ENCODE measurements at regions not wholly inside any gene's neighbourhood (a gene's known extent, or its start where the extent isn't known, plus 50 kb on each side); places are given as distances from the start of the nearest gene placed in this dataset.

- H3K79me2 ChIP-seq (ENCODE audit: control insufficient read depth, insufficient read depth, low read length) = no peaks in the 10 kb centered on the region
- no peaks in the 10 kb centered on the region for H3K4me1 ChIP-seq (ENCODE audit: control insufficient read depth, extremely low read depth, insufficient read depth, low read length)
- H3K9ac ChIP-seq (ENCODE audit: insufficient read depth, low read length) = no peak overlapping the region
- H3K9me3 ChIP-seq (ENCODE audit: control insufficient read depth, insufficient read depth, low read depth, low read length) = no peaks in the 10 kb centered on the region
- no peaks in the 10 kb centered on the region for H3K27me3 ChIP-seq (ENCODE audit: control insufficient read depth, insufficient read depth, low read length)
- H3K27ac ChIP-seq (ENCODE audit: insufficient read depth, low read length) = no peak overlapping the region
- no peak overlapping the region for H3K4me2 ChIP-seq (ENCODE audit: extremely low read depth, insufficient read depth, low read length)
- TF ChIP-seq EZH2 (IDR thresholded peaks at IDR 0.05; ENCODE audit: low read length, missing control alignments) (no peak), CTCF (conservative IDR thresholded peaks at IDR 0.05 in 1 of 2, IDR thresholded peaks at IDR 0.05 in 1 of 2; ENCODE audit: low read depth in 1 of 2, low read length in 2 of 2) (no peak)
- H3K4me3 ChIP-seq (replicated peaks in 1 of 4; ENCODE audit: control extremely low read depth in 1 of 4, insufficient read depth in 1 of 4, low read depth in 3 of 4, low read length in 4 of 4) = no peak overlapping the region
- H3K36me3 ChIP-seq (ENCODE audit: control insufficient read depth, insufficient read depth, low read length) = no peaks in the 10 kb centered on the region
- H4K20me1 ChIP-seq (ENCODE audit: control insufficient read depth, extremely low read depth, insufficient read depth, low read length) = no peaks in the 10 kb centered on the region
- DNase-seq (ENCODE audit: low read depth in 2 of 2) = no peak
- no peak overlapping the region for H2AFZ ChIP-seq (ENCODE audit: low read length)
Observed at GRCh38 chr15:62593681-62594399, 428.8 kb upstream of the C2CD4B start.

GRCh38 chr15:62598217-62598616 is 433.1 kb upstream of the C2CD4B start:
- H3K4me2 ChIP-seq (ENCODE audit: extremely low read depth, insufficient read depth, low read length) = no peak overlapping the region
- H3K9ac ChIP-seq (ENCODE audit: insufficient read depth, low read length) = no peak overlapping the region
- H3K27ac ChIP-seq (ENCODE audit: insufficient read depth, low read length) = no peak overlapping the region
- H3K36me3 ChIP-seq (ENCODE audit: control insufficient read depth, insufficient read depth, low read length) = no peaks in the 10 kb centered on the region
- no peaks in the 10 kb centered on the region for H3K79me2 ChIP-seq (ENCODE audit: control insufficient read depth, insufficient read depth, low read length)
- no peak overlapping the region for H3K4me3 ChIP-seq (replicated peaks in 1 of 4; ENCODE audit: control extremely low read depth in 1 of 4, insufficient read depth in 1 of 4, low read depth in 3 of 4, low read length in 4 of 4)
- TF ChIP-seq EZH2 (IDR thresholded peaks at IDR 0.05; ENCODE audit: low read length, missing control alignments) (no peak), CTCF (conservative IDR thresholded peaks at IDR 0.05 in 1 of 2, IDR thresholded peaks at IDR 0.05 in 1 of 2; ENCODE audit: low read depth in 1 of 2, low read length in 2 of 2) (no peak)
- H3K4me1 ChIP-seq (ENCODE audit: control insufficient read depth, extremely low read depth, insufficient read depth, low read length) = peaks cover 3% of the 10 kb centered on the region
- no peaks in the 10 kb centered on the region for H3K27me3 ChIP-seq (ENCODE audit: control insufficient read depth, insufficient read depth, low read length)
- no peaks in the 10 kb centered on the region for H3K9me3 ChIP-seq (ENCODE audit: control insufficient read depth, insufficient read depth, low read depth, low read length)
- DNase-seq (ENCODE audit: low read depth in 2 of 2) = no peak
- no peak overlapping the region for H2AFZ ChIP-seq (ENCODE audit: low read length)
- H4K20me1 ChIP-seq (ENCODE audit: control insufficient read depth, extremely low read depth, insufficient read depth, low read length) = no peaks in the 10 kb centered on the region

GRCh38 chr15:62599791-62600777 is 435.0 kb upstream of the C2CD4B start:
- TF ChIP-seq EZH2 (IDR thresholded peaks at IDR 0.05; ENCODE audit: low read length, missing control alignments) (no peak), CTCF (conservative IDR thresholded peaks at IDR 0.05 in 1 of 2, IDR thresholded peaks at IDR 0.05 in 1 of 2; ENCODE audit: low read depth in 1 of 2, low read length in 2 of 2) (no peak)
- Histone ChIP-seq H4K20me1 (ENCODE audit: control insufficient read depth, extremely low read depth, insufficient read depth, low read length) (no peaks in the 10 kb centered on the region), H3K27ac (ENCODE audit: insufficient read depth, low read length) (no peak overlapping the region), H3K4me1 (ENCODE audit: control insufficient read depth, extremely low read depth, insufficient read depth, low read length) (peaks cover 12% of the 10 kb centered on the region), H3K79me2 (ENCODE audit: control insufficient read depth, insufficient read depth, low read length) (no peaks in the 10 kb centered on the region), H3K4me3 (replicated peaks in 1 of 4; ENCODE audit: control extremely low read depth in 1 of 4, insufficient read depth in 1 of 4, low read depth in 3 of 4, low read length in 4 of 4) (no peak overlapping the region), H3K9ac (ENCODE audit: insufficient read depth, low read length) (no peak overlapping the region), H2AFZ (ENCODE audit: low read length) (no peak overlapping the region), H3K9me3 (ENCODE audit: control insufficient read depth, insufficient read depth, low read depth, low read length) (no peaks in the 10 kb centered on the region), H3K4me2 (ENCODE audit: extremely low read depth, insufficient read depth, low read length) (no peak overlapping the region), H3K27me3 (ENCODE audit: control insufficient read depth, insufficient read depth, low read length) (no peaks in the 10 kb centered on the region), H3K36me3 (ENCODE audit: control insufficient read depth, insufficient read depth, low read length) (no peaks in the 10 kb centered on the region)
- peak in 1 of 2 donors; percentile 22 for DNase-seq (ENCODE audit: low read depth in 2 of 2)

Measured in fibroblast of lung (primary cell).